ENCODE measurements at regions not wholly inside any gene's neighbourhood (a gene's known extent, or its start where the extent isn't known, plus 50 kb on each side); places are given as distances from the start of the nearest gene placed in this dataset.

GRCh38 chr11:119999220-119999619, 138.7 kb downstream of the TRIM29 start:
- intact Hi-C loops (cut with micrococcal nuclease): no loop called here
- H3K4me1 Mint-ChIP-seq (ENCODE audit: low read depth): no peaks in the 10 kb centered on the region
- H3K4me3 Mint-ChIP-seq: no peak overlapping the region
- no peaks in the 10 kb centered on the region for H3K36me3 Mint-ChIP-seq (ENCODE audit: low read depth)
- peaks cover 13% of the 10 kb centered on the region for H3K27me3 Mint-ChIP-seq (ENCODE audit: low read depth)
- H3K27ac Mint-ChIP-seq: no peak overlapping the region
- no peak for DNase-seq
- CTCF ChIA-PET: no interaction called here
- H3K9me3 Mint-ChIP-seq: peaks cover 5% of the 10 kb centered on the region

GRCh38 chr11:119996556-119996955, 141.4 kb downstream of the TRIM29 start:
- Mint-ChIP-seq H3K9me3 (peaks cover 5% of the 10 kb centered on the region), H3K27ac (no peak overlapping the region), H3K36me3 (ENCODE audit: low read depth) (no peaks in the 10 kb centered on the region), H3K4me3 (no peak overlapping the region), H3K27me3 (ENCODE audit: low read depth) (peaks cover 6% of the 10 kb centered on the region), H3K4me1 (ENCODE audit: low read depth) (no peaks in the 10 kb centered on the region)
- CTCF ChIA-PET: no interaction called here
- intact Hi-C loops (cut with micrococcal nuclease): no loop called here
- no peak for DNase-seq

- CTCF ChIA-PET: no interaction called here
- peaks cover 5% of the 10 kb centered on the region for H3K9me3 Mint-ChIP-seq
- H3K36me3 Mint-ChIP-seq (ENCODE audit: low read depth): no peaks in the 10 kb centered on the region
- no peak overlapping the region for H3K4me3 Mint-ChIP-seq
- intact Hi-C loops (cut with micrococcal nuclease): no loop called here
- H3K27ac Mint-ChIP-seq: no peak overlapping the region
- DNase-seq: no peak
- no peaks in the 10 kb centered on the region for H3K4me1 Mint-ChIP-seq (ENCODE audit: low read depth)
- H3K27me3 Mint-ChIP-seq (ENCODE audit: low read depth): peaks cover 6% of the 10 kb centered on the region
Observed at GRCh38 chr11:119995730-119996491, 142.0 kb downstream of the TRIM29 start.

- no peaks in the 10 kb centered on the region for H3K36me3 Mint-ChIP-seq (ENCODE audit: low read depth)
- H3K4me1 Mint-ChIP-seq (ENCODE audit: low read depth): no peaks in the 10 kb centered on the region
- no peak overlapping the region for H3K4me3 Mint-ChIP-seq
- intact Hi-C loops (cut with micrococcal nuclease): no loop called here
- H3K27me3 Mint-ChIP-seq (ENCODE audit: low read depth): peaks cover 9% of the 10 kb centered on the region
- no peak for DNase-seq
- CTCF ChIA-PET: no interaction called here
- no peaks in the 10 kb centered on the region for H3K9me3 Mint-ChIP-seq
- H3K27ac Mint-ChIP-seq: no peak overlapping the region
Observed at GRCh38 chr11:119993722-119994121, 144.2 kb downstream of the TRIM29 start.

- no peaks in the 10 kb centered on the region for H3K36me3 Mint-ChIP-seq (ENCODE audit: low read depth)
- peaks cover 13% of the 10 kb centered on the region for H3K27me3 Mint-ChIP-seq (ENCODE audit: low read depth)
- no peak overlapping the region for H3K4me3 Mint-ChIP-seq
- DNase-seq: no peak
- intact Hi-C loops (cut with micrococcal nuclease): no loop called here
- CTCF ChIA-PET: no interaction called here
- H3K4me1 Mint-ChIP-seq (ENCODE audit: low read depth): no peaks in the 10 kb centered on the region
- no peak overlapping the region for H3K27ac Mint-ChIP-seq
- no peaks in the 10 kb centered on the region for H3K9me3 Mint-ChIP-seq
Observed at GRCh38 chr11:119992171-119993051, 145.5 kb downstream of the TRIM29 start.

- intact Hi-C loops (cut with micrococcal nuclease): no loop called here
- CTCF ChIA-PET: no interaction called here
- Mint-ChIP-seq H3K4me3 (no peak overlapping the region), H3K27ac (no peak overlapping the region), H3K4me1 (ENCODE audit: low read depth) (no peaks in the 10 kb centered on the region), H3K27me3 (ENCODE audit: low read depth) (peaks cover 13% of the 10 kb centered on the region), H3K9me3 (no peaks in the 10 kb centered on the region), H3K36me3 (ENCODE audit: low read depth) (no peaks in the 10 kb centered on the region)
- no peak for DNase-seq
Observed at GRCh38 chr11:119991669-119992068, 146.2 kb downstream of the TRIM29 start.

- no peak overlapping the region for H3K27ac Mint-ChIP-seq
- H3K9me3 Mint-ChIP-seq: no peaks in the 10 kb centered on the region
- no peak for DNase-seq
- peaks cover 13% of the 10 kb centered on the region for H3K27me3 Mint-ChIP-seq (ENCODE audit: low read depth)
- no peak overlapping the region for H3K4me3 Mint-ChIP-seq
- no peaks in the 10 kb centered on the region for H3K4me1 Mint-ChIP-seq (ENCODE audit: low read depth)
- H3K36me3 Mint-ChIP-seq (ENCODE audit: low read depth): no peaks in the 10 kb centered on the region
- intact Hi-C loops (cut with micrococcal nuclease): no loop called here
- CTCF ChIA-PET: interaction anchor here (0.6 kb wide), 1 partner anchor 22 kb away, joined by 3 read pairs; no protein-coding TSS in a partner anchor
Observed at GRCh38 chr11:119991022-119991404, 146.9 kb downstream of the TRIM29 start.

- Mint-ChIP-seq H3K27me3 (ENCODE audit: low read depth) (peaks cover 13% of the 10 kb centered on the region), H3K27ac (no peak overlapping the region), H3K4me1 (ENCODE audit: low read depth) (no peaks in the 10 kb centered on the region), H3K4me3 (no peak overlapping the region), H3K36me3 (ENCODE audit: low read depth) (no peaks in the 10 kb centered on the region), H3K9me3 (no peaks in the 10 kb centered on the region)
- CTCF ChIA-PET: interaction anchor here (0.6 kb wide), 1 partner anchor 22 kb away, joined by 3 read pairs; no protein-coding TSS in a partner anchor
- DNase-seq: no peak
- intact Hi-C loops (cut with micrococcal nuclease): no loop called here
Observed at GRCh38 chr11:119990309-119991021, 147.4 kb downstream of the TRIM29 start.

- Mint-ChIP-seq H3K27me3 (ENCODE audit: low read depth) (peaks cover 13% of the 10 kb centered on the region), H3K4me1 (ENCODE audit: low read depth) (no peaks in the 10 kb centered on the region), H3K9me3 (no peaks in the 10 kb centered on the region), H3K36me3 (ENCODE audit: low read depth) (no peaks in the 10 kb centered on the region), H3K4me3 (no peak overlapping the region), H3K27ac (no peak overlapping the region)
- DNase-seq: no peak
- CTCF ChIA-PET: no interaction called here
- intact Hi-C loops (cut with micrococcal nuclease): no loop called here
Observed at GRCh38 chr11:119989159-119989821, 148.6 kb downstream of the TRIM29 start.

- intact Hi-C loops (cut with micrococcal nuclease): no loop called here
- CTCF ChIA-PET: no interaction called here
Observed at GRCh38 chr11:119985551-119985950, 152.4 kb downstream of the TRIM29 start.

GRCh38 chr11:119983816-119984215, 154.1 kb downstream of the TRIM29 start:
- no peaks in the 10 kb centered on the region for H3K4me1 Mint-ChIP-seq (ENCODE audit: low read depth)
- intact Hi-C loops (cut with micrococcal nuclease): no loop called here
- H3K27ac Mint-ChIP-seq: no peak overlapping the region
- no peaks in the 10 kb centered on the region for H3K9me3 Mint-ChIP-seq
- DNase-seq: no peak
- H3K36me3 Mint-ChIP-seq (ENCODE audit: low read depth): no peaks in the 10 kb centered on the region
- H3K27me3 Mint-ChIP-seq (ENCODE audit: low read depth): peaks cover 7% of the 10 kb centered on the region
- CTCF ChIA-PET: interaction anchor here (0.6 kb wide), 1 partner anchor 96 kb away, joined by 3 read pairs; no protein-coding TSS in a partner anchor
- H3K4me3 Mint-ChIP-seq: no peak overlapping the region

More at GRCh38 chr11:119985551-119985950, 152.4 kb downstream of the TRIM29 start:
- Mint-ChIP-seq H3K4me3 (no peak overlapping the region), H3K4me1 (ENCODE audit: low read depth) (no peaks in the 10 kb centered on the region), H3K27ac (no peak overlapping the region), H3K36me3 (ENCODE audit: low read depth) (no peaks in the 10 kb centered on the region), H3K9me3 (no peaks in the 10 kb centered on the region), H3K27me3 (ENCODE audit: low read depth) (peaks cover 15% of the 10 kb centered on the region)
- no peak for DNase-seq

- intact Hi-C loops (cut with micrococcal nuclease): no loop called here
- no peak for DNase-seq
- Mint-ChIP-seq H3K27ac (no peak overlapping the region), H3K4me3 (no peak overlapping the region), H3K36me3 (ENCODE audit: low read depth) (no peaks in the 10 kb centered on the region), H3K27me3 (ENCODE audit: low read depth) (peaks cover 4% of the 10 kb centered on the region), H3K4me1 (ENCODE audit: low read depth) (no peaks in the 10 kb centered on the region), H3K9me3 (no peaks in the 10 kb centered on the region)
- CTCF ChIA-PET: interaction anchor here (0.6 kb wide), 1 partner anchor 97 kb away, joined by 3 read pairs; no protein-coding TSS in a partner anchor
Observed at GRCh38 chr11:119983240-119983732, 154.6 kb downstream of the TRIM29 start.
